Common myeloid progenitor, CD34-positive (primary cell): ENCODE measurements at regions not wholly inside any gene's neighbourhood (a gene's known extent, or its start where the extent isn't known, plus 50 kb on each side); places are given as distances from the start of the nearest gene placed in this dataset.

ENCODE experiments used
- CTCF ChIA-PET: fragments of 350-600 bp; sonication (Branson Sonifier 250); formaldehyde crosslinking; loops from one replicate; lab custom pipeline; 2021; ENCODE audit warnings: antibody characterized with exemption; lab: Charles Lee
- POLR2A ChIA-PET: fragments of 350-600 bp; sonication (Branson Sonifier 250); formaldehyde crosslinking; loops from one replicate; lab custom pipeline; 2021; ENCODE audit warnings: antibody characterized with exemption; lab: Charles Lee
- DNase-seq, 3 donors: peaks; one replicate each; pipeline versions ENCODE4 v3.0.0 to v3.0.0-alpha.2; 2013
- H3K27ac ChIP-seq, 2 experiments: 1 replicate in 1 of 2; 2 replicates in 1 of 2; pipeline ENCODE4 v1.7.0; 2013; ENCODE audit warnings: inconsistent platforms in 2 of 2, low read length in 2 of 2, mild to moderate bottlenecking in 2 of 2, low read depth in 1 of 2, moderate library complexity in 1 of 2; ENCODE audit not compliant: severe bottlenecking in 2 of 2, insufficient read depth in 1 of 2, poor library complexity in 1 of 2
- H3K27me3 ChIP-seq, 5 experiments: replicated peaks in 2 of 5; 1 replicate in 3 of 5; 2 replicates in 2 of 5; pipeline versions ENCODE4 v1.6.1 to v1.7.0; 2013; ENCODE audit warnings: low read length in 4 of 5, mild to moderate bottlenecking in 2 of 5, moderate library complexity in 2 of 5, inconsistent platforms in 1 of 5; ENCODE audit not compliant: insufficient read depth in 5 of 5, control insufficient read depth in 4 of 5
- H3K36me3 ChIP-seq, 4 experiments: 1 replicate in 2 of 4; 2 replicates in 2 of 4; pipeline versions ENCODE4 v1.6.1 to v1.7.0; 2013; ENCODE audit warnings: low read length in 3 of 4, control low read depth in 1 of 4, mild to moderate bottlenecking in 1 of 4; ENCODE audit not compliant: control insufficient read depth in 4 of 4, insufficient read depth in 4 of 4
- H3K4me1 ChIP-seq, 4 experiments: 1 replicate in 3 of 4; 2 replicates in 1 of 4; pipeline versions ENCODE4 v1.6.1 to v1.7.1; 2013; ENCODE audit warnings: low read length in 3 of 4, mild to moderate bottlenecking in 3 of 4, control low read depth in 1 of 4, inconsistent platforms in 1 of 4, moderate library complexity in 1 of 4; ENCODE audit not compliant: control insufficient read depth in 4 of 4, insufficient read depth in 4 of 4; ENCODE audit errors: control extremely low read depth in 1 of 4
- H3K4me3 ChIP-seq, 7 experiments: 1 replicate in 4 of 7; 2 replicates in 3 of 7; pipeline versions ENCODE4 v1.5.1 to v1.7.0; 2013; ENCODE audit warnings: mild to moderate bottlenecking in 7 of 7, low read length in 6 of 7, moderate library complexity in 6 of 7, inconsistent platforms in 2 of 7, low read depth in 2 of 7, control low read depth in 1 of 7; ENCODE audit not compliant: insufficient read depth in 4 of 7, control insufficient read depth in 1 of 7; ENCODE audit errors: extremely low read depth in 1 of 7
- H3K9me3 ChIP-seq, 5 experiments: 1 replicate in 4 of 5; 2 replicates in 1 of 5; pipeline versions ENCODE4 v1.6.1 to v1.7.1; 2013; ENCODE audit warnings: low read length in 4 of 5, mild to moderate bottlenecking in 2 of 5, inconsistent platforms in 1 of 5, low read depth in 1 of 5, moderate library complexity in 1 of 5; ENCODE audit not compliant: control insufficient read depth in 4 of 5, insufficient read depth in 2 of 5; ENCODE audit errors: control extremely low read depth in 1 of 5
- WGBS: methylation state at CpG from one replicate; pipeline ENCODE4 v1.1.5; 2013; ENCODE audit not compliant: insufficient coverage; 5-methylcytosine and 5-hydroxymethylcytosine counted together

DNA sequence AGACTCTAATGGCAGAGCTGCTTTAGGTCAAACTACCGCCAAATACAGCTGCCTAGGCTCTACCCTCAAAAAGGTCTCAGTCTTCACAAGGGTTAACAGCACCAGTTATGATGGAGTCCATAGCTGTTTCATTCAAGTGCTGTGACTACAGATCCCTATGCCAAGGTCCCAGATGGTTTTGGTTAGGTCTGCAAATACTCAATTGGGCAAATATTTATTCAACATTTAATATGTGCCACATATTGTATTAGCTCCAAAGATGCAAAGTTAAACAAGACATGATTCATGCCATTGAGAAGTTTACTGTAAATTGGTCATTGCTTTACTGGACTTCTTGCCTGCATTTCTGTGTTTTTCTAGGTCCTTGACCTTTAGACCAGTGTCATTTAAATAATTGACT lies 55.8 kb upstream of the TFAP2D start:
- Histone ChIP-seq H3K4me3 (no peak overlapping the region), H3K27ac (no peak overlapping the region), H3K36me3 (no peaks in the 10 kb centered on the region), H3K27me3 (peaks cover 0 to 3% (median 0%) of the 10 kb centered on the region in 5 experiments), H3K4me1 (no peaks in the 10 kb centered on the region), H3K9me3 (no peaks in the 10 kb centered on the region)
- ChIA-PET POLR2A (no interaction called here), CTCF (interaction anchor here (2.1 kb wide), 1 partner anchor 8 kb away, joined by 9 read pairs; no protein-coding TSS in a partner anchor)
- 57% methylated on average over 1 of the region's 1 CpG for WGBS
- no peak for DNase-seq

DNA sequence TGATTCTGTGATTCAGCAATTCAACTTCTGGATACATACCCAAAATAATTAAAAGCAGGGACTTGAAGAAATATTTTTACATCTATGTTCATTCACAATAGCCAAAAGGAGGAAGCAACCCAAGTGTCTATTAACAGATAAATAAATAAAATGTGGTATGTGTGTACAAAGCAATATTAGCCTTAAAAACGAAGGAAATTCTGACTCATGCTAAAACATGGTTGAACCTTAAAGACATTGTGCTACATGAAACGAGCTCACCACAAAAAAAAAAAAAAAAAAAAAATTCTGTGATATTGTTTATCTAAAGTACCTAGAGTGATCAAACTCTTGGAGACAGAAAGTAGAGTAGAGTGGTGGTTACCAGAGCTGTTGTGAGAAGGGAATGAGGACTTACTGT lies 54.8 kb upstream of the TFAP2D start:
- CTCF ChIA-PET: no interaction called here
- H3K36me3 ChIP-seq: no peaks in the 10 kb centered on the region
- H3K9me3 ChIP-seq: no peaks in the 10 kb centered on the region
- POLR2A ChIA-PET: no interaction called here
- H3K27ac ChIP-seq: no peak overlapping the region
- H3K4me3 ChIP-seq: no peak overlapping the region
- WGBS: no CpG with 5 or more reads among the region's 2 CpGs
- no peak for DNase-seq
- no peaks in the 10 kb centered on the region for H3K4me1 ChIP-seq
- peaks cover 0 to 3% (median 0%) of the 10 kb centered on the region in 5 experiments for H3K27me3 ChIP-seq

DNA sequence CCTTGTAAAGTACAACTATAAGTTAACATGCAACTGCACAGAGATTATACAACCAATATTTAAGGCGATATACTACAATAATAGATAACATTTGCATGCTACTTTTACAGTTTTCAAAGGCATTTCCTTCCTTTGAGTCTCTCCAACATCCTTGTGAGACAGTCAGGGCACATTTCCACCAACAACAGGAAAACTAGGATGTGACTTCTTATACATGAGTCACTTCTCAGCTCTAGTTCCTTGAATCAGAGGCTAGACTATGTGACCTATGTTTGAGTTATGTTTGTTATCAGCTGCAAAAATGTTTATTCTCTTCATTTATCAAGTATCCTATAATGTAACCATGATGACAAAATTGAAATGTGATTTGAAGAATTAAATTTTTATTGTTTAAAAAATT lies 51.7 kb upstream of the TFAP2D start:
- POLR2A ChIA-PET: interaction anchor here (0.6 kb wide), 1 partner anchor 1146 kb away, joined by 3 read pairs; no protein-coding TSS in a partner anchor
- Histone ChIP-seq H3K4me1 (no peaks in the 10 kb centered on the region), H3K4me3 (no peak overlapping the region), H3K27me3 (peaks cover 0 to 3% (median 0%) of the 10 kb centered on the region in 5 experiments), H3K27ac (no peak overlapping the region), H3K9me3 (no peaks in the 10 kb centered on the region), H3K36me3 (no peaks in the 10 kb centered on the region)
- no CpG with 5 or more reads among the region's 1 CpG for WGBS
- DNase-seq: no peak
- CTCF ChIA-PET: no interaction called here
